HepG2 (cell line): ENCODE measurements at regions not wholly inside any gene's neighbourhood (a gene's known extent, or its start where the extent isn't known, plus 50 kb on each side); places are given as distances from the start of the nearest gene placed in this dataset.

Experiments used
- EZH2 ChIP-seq: conservative IDR thresholded peaks from 2 replicates; pipeline ENCODE4 v1.6.1; 2012; ENCODE audit warnings: mild to moderate bottlenecking, low read depth, low read length, moderate library complexity
- FOSL1 ChIP-seq: sonication (generic); formaldehyde crosslinking; IDR thresholded peaks from 2 replicates; pipeline ENCODE4 v1.9.0; 2021; ENCODE audit warnings: missing genetic modification reagents, borderline replicate concordance

DNA sequence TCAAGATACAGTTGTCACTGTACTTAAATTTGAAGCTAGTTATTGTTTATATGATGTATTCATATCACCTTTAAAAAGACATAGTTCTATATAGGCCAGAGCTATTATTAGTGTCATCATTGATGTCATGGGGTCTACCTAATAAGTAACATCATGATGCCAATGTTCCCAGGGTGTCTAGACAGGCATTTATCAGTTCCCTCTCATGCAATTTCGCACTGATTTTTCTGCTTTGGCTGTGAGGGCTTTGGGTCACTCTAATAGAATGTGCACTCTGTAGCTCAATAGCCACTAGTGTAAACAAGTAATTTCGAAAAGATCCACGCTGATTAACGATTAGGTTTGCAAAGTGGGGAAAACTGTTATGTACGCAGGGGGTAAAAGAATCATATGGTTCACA is 1651.3 kb downstream of the SLITRK5 start:
- TF ChIP-seq FOSL1 (CRISPR knock-in tag): no peak
- no peak for TF ChIP-seq EZH2
